PFSK-1 (cell line): ENCODE measurements at regions not wholly inside any gene's neighbourhood (a gene's known extent, or its start where the extent isn't known, plus 50 kb on each side); places are given as distances from the start of the nearest gene placed in this dataset.

Experiments
- POLR2AphosphoS5 ChIP-seq: IDR thresholded peaks from 2 replicates; pipeline ENCODE4 v1.6.1; 2012; ENCODE audit warnings: low read depth, mild to moderate bottlenecking, control low read depth, low read length, moderate library complexity
- SIN3A ChIP-seq: IDR thresholded peaks from 2 replicates; pipeline ENCODE4 v1.6.1; 2012; ENCODE audit warnings: mild to moderate bottlenecking, low read length, moderate library complexity, borderline replicate concordance; ENCODE audit not compliant: insufficient read depth
- TAF1 ChIP-seq: IDR thresholded peaks from 2 replicates; pipeline ENCODE4 v1.6.1; 2012; ENCODE audit warnings: low read length, control low read depth, borderline replicate concordance; ENCODE audit not compliant: insufficient read depth
- TF ChIP-seq, protein P1 (sequence below), 2 experiments: IDR thresholded peaks; 2 replicates each; pipeline versions ENCODE4 v1.6.1 to v1.8.0; 2011 to 2012; ENCODE audit warnings: low read depth in 2 of 2, low read length in 2 of 2, control low read depth in 1 of 2, inconsistent platforms in 1 of 2, mild to moderate bottlenecking in 1 of 2, moderate library complexity in 1 of 2; ENCODE audit not compliant: insufficient read depth in 1 of 2

DNA sequence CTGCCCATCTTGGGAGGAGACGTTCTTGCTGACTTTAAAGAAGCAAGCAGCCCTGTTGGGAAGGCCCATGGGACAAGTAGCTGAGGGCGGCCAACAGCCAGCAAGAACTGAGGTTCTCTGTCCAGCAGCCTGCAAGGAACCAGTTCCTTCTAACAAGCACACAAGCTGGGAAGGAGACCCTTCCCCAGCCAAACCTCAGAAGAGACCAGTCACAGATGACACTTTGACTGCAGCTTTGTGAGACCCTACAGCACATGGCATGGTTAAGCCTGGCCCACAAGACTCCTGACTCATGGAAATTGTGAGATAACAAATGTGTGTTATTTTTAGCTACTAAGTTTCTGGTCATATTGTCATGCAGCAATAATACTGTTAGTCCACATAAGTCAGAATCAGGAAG, 99.9 kb downstream of the PRLHR start:
- TF ChIP-seq SIN3A (no peak), TAF1 (no peak), POLR2AphosphoS5 (no peak)
- TF ChIP-seq, protein P1, sequence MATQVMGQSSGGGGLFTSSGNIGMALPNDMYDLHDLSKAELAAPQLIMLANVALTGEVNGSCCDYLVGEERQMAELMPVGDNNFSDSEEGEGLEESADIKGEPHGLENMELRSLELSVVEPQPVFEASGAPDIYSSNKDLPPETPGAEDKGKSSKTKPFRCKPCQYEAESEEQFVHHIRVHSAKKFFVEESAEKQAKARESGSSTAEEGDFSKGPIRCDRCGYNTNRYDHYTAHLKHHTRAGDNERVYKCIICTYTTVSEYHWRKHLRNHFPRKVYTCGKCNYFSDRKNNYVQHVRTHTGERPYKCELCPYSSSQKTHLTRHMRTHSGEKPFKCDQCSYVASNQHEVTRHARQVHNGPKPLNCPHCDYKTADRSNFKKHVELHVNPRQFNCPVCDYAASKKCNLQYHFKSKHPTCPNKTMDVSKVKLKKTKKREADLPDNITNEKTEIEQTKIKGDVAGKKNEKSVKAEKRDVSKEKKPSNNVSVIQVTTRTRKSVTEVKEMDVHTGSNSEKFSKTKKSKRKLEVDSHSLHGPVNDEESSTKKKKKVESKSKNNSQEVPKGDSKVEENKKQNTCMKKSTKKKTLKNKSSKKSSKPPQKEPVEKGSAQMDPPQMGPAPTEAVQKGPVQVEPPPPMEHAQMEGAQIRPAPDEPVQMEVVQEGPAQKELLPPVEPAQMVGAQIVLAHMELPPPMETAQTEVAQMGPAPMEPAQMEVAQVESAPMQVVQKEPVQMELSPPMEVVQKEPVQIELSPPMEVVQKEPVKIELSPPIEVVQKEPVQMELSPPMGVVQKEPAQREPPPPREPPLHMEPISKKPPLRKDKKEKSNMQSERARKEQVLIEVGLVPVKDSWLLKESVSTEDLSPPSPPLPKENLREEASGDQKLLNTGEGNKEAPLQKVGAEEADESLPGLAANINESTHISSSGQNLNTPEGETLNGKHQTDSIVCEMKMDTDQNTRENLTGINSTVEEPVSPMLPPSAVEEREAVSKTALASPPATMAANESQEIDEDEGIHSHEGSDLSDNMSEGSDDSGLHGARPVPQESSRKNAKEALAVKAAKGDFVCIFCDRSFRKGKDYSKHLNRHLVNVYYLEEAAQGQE (IDR thresholded peaks at IDR 0.05; ENCODE audit: insufficient read depth in 1 of 2, low read depth in 2 of 2, low read length in 2 of 2) = no peak
